Mesodermal cell (in vitro differentiated cells): ENCODE measurements at regions not wholly inside any gene's neighbourhood (a gene's known extent, or its start where the extent isn't known, plus 50 kb on each side); places are given as distances from the start of the nearest gene placed in this dataset.
"Not testable (repeated sequence)": the region's sequence is repeated elsewhere in the genome, so short reads cannot be mapped to it uniquely, and the experiment has no call there.

Source experiments
- H3K27ac ChIP-seq: 2 replicates; pipeline ENCODE4 v1.7.0; 2013; ENCODE audit warnings: mild to moderate bottlenecking, low read depth, low read length, moderate library complexity; ENCODE audit not compliant: severe bottlenecking
- H3K36me3 ChIP-seq: 2 replicates; pipeline ENCODE4 v1.7.1; 2013; ENCODE audit warnings: mild to moderate bottlenecking, low read length, moderate library complexity; ENCODE audit not compliant: control insufficient read depth, insufficient read depth
- H3K4me1 ChIP-seq: one replicate; pipeline ENCODE4 v1.7.1; 2013; ENCODE audit warnings: mild to moderate bottlenecking, low read length; ENCODE audit not compliant: insufficient read depth, control insufficient read depth, poor library complexity, severe bottlenecking
- H3K4me3 ChIP-seq: 2 replicates; pipeline ENCODE4 v1.7.0; 2013; ENCODE audit warnings: low read length, control low read depth, mild to moderate bottlenecking; ENCODE audit not compliant: insufficient read depth, poor library complexity, severe bottlenecking; ENCODE audit errors: extremely low read depth
- H3K9me3 ChIP-seq: 2 replicates; pipeline ENCODE4 v1.7.1; 2013; ENCODE audit warnings: mild to moderate bottlenecking, low read length, moderate library complexity; ENCODE audit not compliant: control insufficient read depth
- WGBS, 2 experiments: methylation state at CpG; one replicate each; pipeline ENCODE4 v1.1.5; 2013; ENCODE audit warnings: missing lambda C conversion rate in 2 of 2; ENCODE audit not compliant: insufficient coverage in 2 of 2; 5-methylcytosine and 5-hydroxymethylcytosine counted together

GRCh38 chr7:9264395-9264794, 831.0 kb downstream of the NXPH1 start:
- H3K36me3 ChIP-seq: no peaks in the 10 kb centered on the region
- WGBS, 2 experiments: 92% methylated on average over 2 of the region's 3 CpGs; no CpG with 5 or more reads in 1 of the 2 experiments

GRCh38 chr7:9280088-9280487, 846.7 kb downstream of the NXPH1 start:
- no peaks in the 10 kb centered on the region for H3K9me3 ChIP-seq
- no peaks in the 10 kb centered on the region for H3K4me1 ChIP-seq
- H3K4me3 ChIP-seq: no peak overlapping the region
- no peak overlapping the region for H3K27ac ChIP-seq
- no peaks in the 10 kb centered on the region for H3K36me3 ChIP-seq

More at GRCh38 chr7:9264395-9264794, 831.0 kb downstream of the NXPH1 start:
- no peaks in the 10 kb centered on the region for H3K9me3 ChIP-seq
- H3K4me3 ChIP-seq: no peak overlapping the region
- no peak overlapping the region for H3K27ac ChIP-seq
- no peaks in the 10 kb centered on the region for H3K4me1 ChIP-seq

GRCh38 chr7:9283246-9283645, 849.8 kb downstream of the NXPH1 start:
- 88 to 94% methylated on average over 1 to 2 of the region's 2 CpGs for WGBS, 2 experiments
- Histone ChIP-seq H3K9me3 (no peaks in the 10 kb centered on the region), H3K36me3 (no peaks in the 10 kb centered on the region), H3K27ac (no peak overlapping the region), H3K4me1 (no peaks in the 10 kb centered on the region), H3K4me3 (no peak overlapping the region)

GRCh38 chr7:9302436-9302835, 869.0 kb downstream of the NXPH1 start:
- no peaks in the 10 kb centered on the region for H3K9me3 ChIP-seq
- 85% methylated on average over 4 of the region's 4 CpGs; no CpG with 5 or more reads in 1 of the 2 experiments for WGBS, 2 experiments
- H3K4me1 ChIP-seq: no peaks in the 10 kb centered on the region

GRCh38 chr7:9307131-9307530, 873.7 kb downstream of the NXPH1 start:
- H3K9me3 ChIP-seq: no peaks in the 10 kb centered on the region
- H3K4me3 ChIP-seq: no peak overlapping the region
- no peaks in the 10 kb centered on the region for H3K36me3 ChIP-seq
- H3K4me1 ChIP-seq: no peaks in the 10 kb centered on the region
- WGBS, 2 experiments: no CpG with 5 or more reads among the region's 1 CpG
- no peak overlapping the region for H3K27ac ChIP-seq

More at GRCh38 chr7:9302436-9302835, 869.0 kb downstream of the NXPH1 start:
- H3K27ac ChIP-seq: no peak overlapping the region
- no peaks in the 10 kb centered on the region for H3K36me3 ChIP-seq
- no peak overlapping the region for H3K4me3 ChIP-seq

- no peak overlapping the region for H3K27ac ChIP-seq
- no peaks in the 10 kb centered on the region for H3K4me1 ChIP-seq
- H3K36me3 ChIP-seq: no peaks in the 10 kb centered on the region
- H3K4me3 ChIP-seq: no peak overlapping the region
- no CpG with 5 or more reads among the region's 2 CpGs for WGBS, 2 experiments
- no peaks in the 10 kb centered on the region for H3K9me3 ChIP-seq
Measured at GRCh38 chr7:9324513-9324912, 891.1 kb downstream of the NXPH1 start.

- Histone ChIP-seq H3K36me3 (no peaks in the 10 kb centered on the region), H3K4me3 (no peak overlapping the region), H3K4me1 (no peaks in the 10 kb centered on the region), H3K27ac (no peak overlapping the region), H3K9me3 (no peaks in the 10 kb centered on the region)
- WGBS, 2 experiments: 100% methylated on average over 1 of the region's 2 CpGs; no CpG with 5 or more reads in 1 of the 2 experiments
Measured at GRCh38 chr7:9328296-9328695, 894.9 kb downstream of the NXPH1 start.

- H3K4me3 ChIP-seq: no peak overlapping the region
- H3K4me1 ChIP-seq: no peaks in the 10 kb centered on the region
- 60% methylated on average over 1 of the region's 3 CpGs; no CpG with 5 or more reads in 1 of the 2 experiments for WGBS, 2 experiments
- H3K36me3 ChIP-seq: no peaks in the 10 kb centered on the region
- no peaks in the 10 kb centered on the region for H3K9me3 ChIP-seq
- no peak overlapping the region for H3K27ac ChIP-seq
Measured at GRCh38 chr7:9349625-9350024, 916.2 kb downstream of the NXPH1 start.

GRCh38 chr7:9391221-9391620, 957.8 kb downstream of the NXPH1 start:
- no peaks in the 10 kb centered on the region for H3K36me3 ChIP-seq
- 83% methylated on average over 1 of the region's 4 CpGs; no CpG with 5 or more reads in 1 of the 2 experiments for WGBS, 2 experiments

GRCh38 chr7:9391984-9392383, 958.6 kb downstream of the NXPH1 start:
- H3K4me1 ChIP-seq: no peaks in the 10 kb centered on the region
- no peak overlapping the region for H3K27ac ChIP-seq
- WGBS, 2 experiments: no CpG with 5 or more reads among the region's 4 CpGs
- H3K36me3 ChIP-seq: no peaks in the 10 kb centered on the region
- no peak overlapping the region for H3K4me3 ChIP-seq
- peaks cover 6% of the 10 kb centered on the region for H3K9me3 ChIP-seq

More at GRCh38 chr7:9391221-9391620, 957.8 kb downstream of the NXPH1 start:
- H3K9me3 ChIP-seq: peaks cover 6% of the 10 kb centered on the region
- H3K4me1 ChIP-seq: no peaks in the 10 kb centered on the region
- no peak overlapping the region for H3K4me3 ChIP-seq
- H3K27ac ChIP-seq: no peak overlapping the region

- not testable (repeated sequence) for H3K36me3 ChIP-seq, H3K4me3 ChIP-seq, H3K4me1 ChIP-seq, H3K27ac ChIP-seq, H3K9me3 ChIP-seq
- WGBS, 2 experiments: 96 to 98% methylated on average over 25 to 27 of the region's 28 CpGs
Measured at GRCh38 chr7:9404386-9404785, 971.0 kb downstream of the NXPH1 start.
